CD4-positive, alpha-beta T cell (primary cell): ENCODE measurements at regions not wholly inside any gene's neighbourhood (a gene's known extent, or its start where the extent isn't known, plus 50 kb on each side); places are given as distances from the start of the nearest gene placed in this dataset.

Experiments used
- ATAC-seq: fragments of 200-7000 bp; cut with Tn5 transposase; one replicate; pipeline ENCODE4 v1.10.0; 2022; ENCODE audit warnings: mild to moderate bottlenecking; ENCODE audit not compliant: poor library complexity
- CTCF ChIA-PET: fragments of 350-600 bp; sonication (Branson Sonifier 250); formaldehyde crosslinking; loops from one replicate; lab custom pipeline; 2021; ENCODE audit warnings: antibody characterized with exemption, inconsistent platforms; lab: Charles Lee
- POLR2A ChIA-PET: fragments of 350-600 bp; sonication (Branson Sonifier 250); formaldehyde crosslinking; loops from one replicate; lab custom pipeline; 2021; ENCODE audit warnings: antibody characterized with exemption, inconsistent platforms; lab: Charles Lee
- DNase-seq, 14 experiments: peaks; one replicate each; pipeline ENCODE4 v3.0.0-alpha.2; 2013 to 2020; ENCODE audit warnings: mixed read lengths in 2 of 14
- H3K27ac ChIP-seq, 2 donors: one replicate each; pipeline versions ENCODE4 v1.5.1 to v1.7.0; 2013; ENCODE audit warnings: low read length in 2 of 2, low read depth in 1 of 2, mild to moderate bottlenecking in 1 of 2
- H3K27me3 ChIP-seq, 2 experiments: 1 replicate in 1 of 2; 2 replicates in 1 of 2; pipeline versions ENCODE4 v1.6.1 to v1.7.0; 2013; ENCODE audit warnings: low read length in 2 of 2, control low read depth in 1 of 2, mild to moderate bottlenecking in 1 of 2, moderate library complexity in 1 of 2; ENCODE audit not compliant: insufficient read depth in 2 of 2, control insufficient read depth in 1 of 2
- H3K36me3 ChIP-seq: one replicate; pipeline ENCODE4 v1.6.1; 2013; ENCODE audit warnings: low read length, control low read depth; ENCODE audit not compliant: insufficient read depth
- H3K4me1 ChIP-seq: one replicate; pipeline ENCODE4 v1.6.1; 2013; ENCODE audit warnings: low read length, control low read depth; ENCODE audit not compliant: insufficient read depth
- H3K4me3 ChIP-seq: one replicate; pipeline ENCODE4 v1.5.1; 2013; ENCODE audit warnings: mild to moderate bottlenecking, low read length, moderate library complexity
- H3K9me3 ChIP-seq, 2 experiments: 1 replicate in 1 of 2; 2 replicates in 1 of 2; pipeline versions ENCODE4 v1.6.1 to v1.7.0; 2013; ENCODE audit warnings: low read length in 2 of 2, mild to moderate bottlenecking in 2 of 2, control low read depth in 1 of 2, moderate library complexity in 1 of 2; ENCODE audit not compliant: control insufficient read depth in 1 of 2, insufficient read depth in 1 of 2
- H3K27ac Mint-ChIP-seq: one replicate; pipeline ENCODE4 v1.8.0; 2020; ENCODE audit warnings: mixed read lengths
- H3K27me3 Mint-ChIP-seq: one replicate; pipeline ENCODE4 v1.8.0; 2021; ENCODE audit warnings: mixed read lengths
- H3K36me3 Mint-ChIP-seq: one replicate; pipeline ENCODE4 v1.8.0; 2021; ENCODE audit warnings: low read depth, mixed read lengths
- H3K4me1 Mint-ChIP-seq: one replicate; pipeline ENCODE4 v1.8.0; 2021; ENCODE audit warnings: low read depth, mixed read lengths
- H3K4me3 Mint-ChIP-seq: one replicate; pipeline ENCODE4 v1.8.0; 2020; ENCODE audit warnings: mild to moderate bottlenecking, mixed read lengths
- H3K9me3 Mint-ChIP-seq: one replicate; pipeline ENCODE4 v1.8.0; 2020; ENCODE audit warnings: mixed read lengths
- intact Hi-C, 2 experiments: fragments of 100-400 bp; cut with DNase I in 1 of 2; cut with micrococcal nuclease in 1 of 2; formaldehyde crosslinking; loops; one replicate each; pipeline versions ENCODE4 v1.15.1 to v1.9.0; 2023 to 2025; cut with DNase I, micrococcal nuclease
- TF ChIP-seq, protein P1 (sequence below): fragments of 200-600 bp; IDR thresholded peaks from one replicate; pipeline ENCODE4 v1.8.0; 2022; ENCODE audit warnings: antibody characterized with exemption, mild to moderate bottlenecking

DNA sequence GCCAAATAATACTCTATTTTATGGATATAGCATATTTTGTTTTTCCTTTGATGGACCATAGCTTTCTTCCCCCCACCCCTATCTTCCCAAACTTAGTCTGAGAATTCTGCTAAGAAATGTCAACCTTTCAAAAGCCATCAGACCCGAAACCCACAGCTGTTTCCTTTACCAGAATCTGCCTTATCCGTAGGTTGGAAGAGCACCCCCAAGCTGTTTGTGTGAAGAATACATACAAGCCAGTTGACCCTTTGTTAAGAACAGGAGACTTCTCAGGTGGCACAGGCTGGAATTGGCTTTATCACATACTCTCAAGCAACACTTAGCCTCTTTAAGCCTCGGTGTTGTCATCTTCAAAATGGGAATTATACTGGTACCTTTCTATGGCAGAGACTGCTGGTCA lies 135.1 kb downstream of the ACTR3 start:
- peaks cover 4% of the 10 kb centered on the region for H3K9me3 Mint-ChIP-seq
- ChIA-PET CTCF (no interaction called here), POLR2A (no interaction called here)
- Histone ChIP-seq H3K4me1 (no peaks in the 10 kb centered on the region), H3K4me3 (no peak overlapping the region), H3K9me3 (peaks cover 3 to 5% of the 10 kb centered on the region in 2 experiments), H3K27me3 (no peaks in the 10 kb centered on the region), H3K27ac (no peak overlapping the region), H3K36me3 (no peaks in the 10 kb centered on the region)
- H3K36me3 Mint-ChIP-seq, result no peaks in the 10 kb centered on the region
- H3K27me3 Mint-ChIP-seq, result peaks cover 19% of the 10 kb centered on the region
- no peak overlapping the region for H3K4me3 Mint-ChIP-seq
- TF ChIP-seq, protein P1, sequence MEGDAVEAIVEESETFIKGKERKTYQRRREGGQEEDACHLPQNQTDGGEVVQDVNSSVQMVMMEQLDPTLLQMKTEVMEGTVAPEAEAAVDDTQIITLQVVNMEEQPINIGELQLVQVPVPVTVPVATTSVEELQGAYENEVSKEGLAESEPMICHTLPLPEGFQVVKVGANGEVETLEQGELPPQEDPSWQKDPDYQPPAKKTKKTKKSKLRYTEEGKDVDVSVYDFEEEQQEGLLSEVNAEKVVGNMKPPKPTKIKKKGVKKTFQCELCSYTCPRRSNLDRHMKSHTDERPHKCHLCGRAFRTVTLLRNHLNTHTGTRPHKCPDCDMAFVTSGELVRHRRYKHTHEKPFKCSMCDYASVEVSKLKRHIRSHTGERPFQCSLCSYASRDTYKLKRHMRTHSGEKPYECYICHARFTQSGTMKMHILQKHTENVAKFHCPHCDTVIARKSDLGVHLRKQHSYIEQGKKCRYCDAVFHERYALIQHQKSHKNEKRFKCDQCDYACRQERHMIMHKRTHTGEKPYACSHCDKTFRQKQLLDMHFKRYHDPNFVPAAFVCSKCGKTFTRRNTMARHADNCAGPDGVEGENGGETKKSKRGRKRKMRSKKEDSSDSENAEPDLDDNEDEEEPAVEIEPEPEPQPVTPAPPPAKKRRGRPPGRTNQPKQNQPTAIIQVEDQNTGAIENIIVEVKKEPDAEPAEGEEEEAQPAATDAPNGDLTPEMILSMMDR, result no peak
- no peaks in the 10 kb centered on the region for H3K4me1 Mint-ChIP-seq
- ATAC-seq, result no peak
- no peak overlapping the region for H3K27ac Mint-ChIP-seq
- no peak for DNase-seq
- intact Hi-C loops, result no loop called here

DNA sequence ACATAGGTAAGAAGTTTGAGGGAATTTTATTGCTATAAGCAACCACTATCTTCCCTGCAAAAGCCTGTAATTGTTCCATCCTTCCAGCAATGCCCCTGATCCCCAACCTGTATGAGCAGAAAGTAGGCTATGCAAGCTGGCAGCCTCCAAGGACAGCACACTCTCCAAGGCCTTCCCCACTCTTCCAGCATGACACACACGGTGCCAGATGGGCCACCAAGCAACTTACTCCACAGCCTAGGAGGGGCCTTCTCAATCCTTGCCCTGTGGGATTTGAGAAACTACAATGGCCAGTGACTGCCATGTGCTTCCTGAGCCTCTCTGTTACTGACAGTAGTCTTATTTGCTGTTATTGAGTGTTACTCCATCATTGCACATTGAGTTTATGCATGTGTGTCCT lies 137.5 kb downstream of the ACTR3 start:
- intact Hi-C loops, result no loop called here
- H3K9me3 Mint-ChIP-seq, result peaks cover 4% of the 10 kb centered on the region
- ChIA-PET POLR2A (no interaction called here), CTCF (no interaction called here)
- Histone ChIP-seq H3K36me3 (no peaks in the 10 kb centered on the region), H3K4me1 (no peaks in the 10 kb centered on the region), H3K27ac (no peak overlapping the region), H3K4me3 (no peak overlapping the region), H3K9me3 (peaks cover 0 to 3% of the 10 kb centered on the region in 2 experiments), H3K27me3 (peaks cover 10 to 12% of the 10 kb centered on the region in 2 experiments)
- H3K27me3 Mint-ChIP-seq, result peaks cover 10% of the 10 kb centered on the region
- no peak overlapping the region for H3K27ac Mint-ChIP-seq
- TF ChIP-seq, protein P1, result no peak
- no peak overlapping the region for H3K4me3 Mint-ChIP-seq
- ATAC-seq (no peak), DNase-seq (no peak)
- no peaks in the 10 kb centered on the region for H3K4me1 Mint-ChIP-seq
- no peaks in the 10 kb centered on the region for H3K36me3 Mint-ChIP-seq

DNA sequence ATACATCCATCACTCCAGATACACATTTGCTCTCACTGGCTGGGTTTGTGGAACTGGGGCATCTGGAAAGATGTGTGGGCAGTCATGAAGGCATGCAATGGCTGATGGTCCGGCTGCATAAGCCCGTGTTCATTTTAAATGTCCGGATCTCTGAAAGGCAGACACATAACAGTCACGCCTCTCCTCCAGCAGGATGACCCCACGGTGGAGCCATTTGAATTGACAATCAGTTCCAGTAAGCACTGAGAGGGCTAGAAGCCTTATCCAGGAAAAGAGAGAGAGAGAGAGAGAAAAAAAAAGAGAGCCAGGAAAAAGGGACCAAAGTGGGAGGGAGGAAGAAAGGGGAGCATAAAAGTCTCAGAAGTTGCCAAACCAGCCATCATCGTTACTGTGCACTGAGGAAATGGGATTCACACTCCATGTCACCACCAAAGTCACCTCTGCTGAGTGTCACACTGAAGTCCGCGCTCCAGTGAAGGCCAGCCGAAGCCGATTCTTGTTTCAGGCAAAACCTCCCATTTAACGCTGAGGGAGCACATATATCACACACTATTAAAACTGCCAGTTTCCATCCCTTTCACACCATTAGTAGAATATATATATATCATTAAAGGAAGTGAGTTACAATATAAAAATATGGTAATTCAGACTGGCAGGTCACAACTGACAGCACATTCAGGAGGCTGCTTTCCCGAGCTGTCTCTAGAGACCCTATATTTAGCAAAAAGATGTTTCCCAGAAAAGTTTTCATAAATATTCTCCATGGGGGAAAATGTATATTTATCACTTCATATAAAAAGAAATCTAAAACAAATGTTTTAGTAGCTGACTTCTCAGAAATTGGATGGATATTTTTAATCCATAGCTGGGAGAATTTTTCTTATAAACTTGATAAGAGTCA lies 142.0 kb downstream of the ACTR3 start:
- no peak overlapping the region for H3K4me3 ChIP-seq
- peaks cover 12 to 13% of the 10 kb centered on the region in 2 experiments for H3K27me3 ChIP-seq
- H3K4me1 Mint-ChIP-seq, result no peaks in the 10 kb centered on the region
- ChIA-PET CTCF (no interaction called here), POLR2A (no interaction called here)
- no peaks in the 10 kb centered on the region for H3K36me3 ChIP-seq
- no peaks in the 10 kb centered on the region for H3K4me1 ChIP-seq
- peaks cover 13% of the 10 kb centered on the region for H3K27me3 Mint-ChIP-seq
- H3K9me3 Mint-ChIP-seq, result peaks cover 4% of the 10 kb centered on the region
- peaks cover 0 to 3% of the 10 kb centered on the region in 2 experiments for H3K9me3 ChIP-seq
- no peak overlapping the region for H3K27ac Mint-ChIP-seq
- H3K27ac ChIP-seq, result no peak overlapping the region
- TF ChIP-seq, protein P1, result no peak
- DNase-seq (no peak), ATAC-seq (no peak)
- no peak overlapping the region for H3K4me3 Mint-ChIP-seq
- H3K36me3 Mint-ChIP-seq, result no peaks in the 10 kb centered on the region
- intact Hi-C loops, result no loop called here
